ENCODE measurements at regions not wholly inside any gene's neighbourhood (a gene's known extent, or its start where the extent isn't known, plus 50 kb on each side); places are given as distances from the start of the nearest gene placed in this dataset.

DNA sequence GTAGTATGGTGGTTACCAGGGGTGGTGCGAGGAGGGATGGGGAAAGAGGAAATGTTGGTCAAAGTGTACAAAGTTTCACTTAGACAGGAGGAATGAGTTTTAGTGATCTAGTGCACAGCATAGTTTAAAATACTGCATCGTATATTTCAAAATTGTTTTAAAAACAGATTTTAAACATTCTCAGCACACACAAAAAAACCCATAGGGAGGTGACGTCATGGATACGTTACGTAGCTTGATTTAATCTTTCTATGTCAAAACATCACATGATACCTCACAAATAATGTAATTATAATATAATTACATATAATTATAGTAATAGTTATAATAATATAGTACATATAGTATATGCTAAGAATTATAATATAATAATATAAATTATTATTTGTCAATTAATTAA lies 614.2 kb downstream of the TMEM114 start:
- Histone ChIP-seq H3K79me2 (no peaks in the 10 kb centered on the region), H3K4me3 (no peak overlapping the region), H3K36me3 (replicated peaks; ENCODE audit: insufficient read depth, low read depth) (no peaks in the 10 kb centered on the region), H3K9me2 (replicated peaks; ENCODE audit: insufficient read depth) (no peaks in the 10 kb centered on the region), H3K27ac (no peak overlapping the region), H3K9me3 (ENCODE audit: low read depth) (no peaks in the 10 kb centered on the region), H3K4me2 (no peak overlapping the region), H4K20me1 (ENCODE audit: insufficient read depth, poor library complexity, severe bottlenecking) (no peaks in the 10 kb centered on the region), H3K4me1 (ENCODE audit: insufficient read depth) (no peaks in the 10 kb centered on the region), H2AFZ (no peak overlapping the region), H3K27me3 (no peaks in the 10 kb centered on the region)
- DNase-seq (ENCODE audit: low spot score), result no peak
- TF ChIP-seq, protein P1, sequence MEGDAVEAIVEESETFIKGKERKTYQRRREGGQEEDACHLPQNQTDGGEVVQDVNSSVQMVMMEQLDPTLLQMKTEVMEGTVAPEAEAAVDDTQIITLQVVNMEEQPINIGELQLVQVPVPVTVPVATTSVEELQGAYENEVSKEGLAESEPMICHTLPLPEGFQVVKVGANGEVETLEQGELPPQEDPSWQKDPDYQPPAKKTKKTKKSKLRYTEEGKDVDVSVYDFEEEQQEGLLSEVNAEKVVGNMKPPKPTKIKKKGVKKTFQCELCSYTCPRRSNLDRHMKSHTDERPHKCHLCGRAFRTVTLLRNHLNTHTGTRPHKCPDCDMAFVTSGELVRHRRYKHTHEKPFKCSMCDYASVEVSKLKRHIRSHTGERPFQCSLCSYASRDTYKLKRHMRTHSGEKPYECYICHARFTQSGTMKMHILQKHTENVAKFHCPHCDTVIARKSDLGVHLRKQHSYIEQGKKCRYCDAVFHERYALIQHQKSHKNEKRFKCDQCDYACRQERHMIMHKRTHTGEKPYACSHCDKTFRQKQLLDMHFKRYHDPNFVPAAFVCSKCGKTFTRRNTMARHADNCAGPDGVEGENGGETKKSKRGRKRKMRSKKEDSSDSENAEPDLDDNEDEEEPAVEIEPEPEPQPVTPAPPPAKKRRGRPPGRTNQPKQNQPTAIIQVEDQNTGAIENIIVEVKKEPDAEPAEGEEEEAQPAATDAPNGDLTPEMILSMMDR (IDR thresholded peaks at IDR 0.05; ENCODE audit: poor library complexity), result no peak
- no peak for TF ChIP-seq EZH2phosphoT487 (IDR thresholded peaks at IDR 0.05; ENCODE audit: low read depth, severe bottlenecking, unreplicated experiment)
- TF ChIP-seq EZH2 (IDR thresholded peaks at IDR 0.05; ENCODE audit: borderline replicate concordance), result no peak
- WGBS (ENCODE audit: low lambda C conversion rate, missing lambda C conversion rate), result 95% methylated on average over 5 of the region's 5 CpGs

GRCh38 chr16:7967996-7968509 lies 622.3 kb downstream of the TMEM114 start:
- no peaks in the 10 kb centered on the region for H3K9me2 ChIP-seq (replicated peaks; ENCODE audit: insufficient read depth)
- H3K4me3 ChIP-seq, result no peak overlapping the region
- H3K27me3 ChIP-seq, result no peaks in the 10 kb centered on the region
- H3K4me1 ChIP-seq (ENCODE audit: insufficient read depth), result no peaks in the 10 kb centered on the region
- H3K4me2 ChIP-seq, result no peak overlapping the region
- H2AFZ ChIP-seq, result no peak overlapping the region
- 79% methylated on average over 4 of the region's 4 CpGs for WGBS (ENCODE audit: low lambda C conversion rate, missing lambda C conversion rate)
- H3K27ac ChIP-seq, result no peak overlapping the region
- no peak for DNase-seq (ENCODE audit: low spot score)
- no peaks in the 10 kb centered on the region for H3K79me2 ChIP-seq
- H4K20me1 ChIP-seq (ENCODE audit: insufficient read depth, poor library complexity, severe bottlenecking), result no peaks in the 10 kb centered on the region
- no peaks in the 10 kb centered on the region for H3K36me3 ChIP-seq (replicated peaks; ENCODE audit: insufficient read depth, low read depth)
- no peaks in the 10 kb centered on the region for H3K9me3 ChIP-seq (ENCODE audit: low read depth)
- no peak for TF ChIP-seq EZH2 (IDR thresholded peaks at IDR 0.05; ENCODE audit: borderline replicate concordance)
- no peak for TF ChIP-seq EZH2phosphoT487 (IDR thresholded peaks at IDR 0.05; ENCODE audit: low read depth, severe bottlenecking, unreplicated experiment)

DNA sequence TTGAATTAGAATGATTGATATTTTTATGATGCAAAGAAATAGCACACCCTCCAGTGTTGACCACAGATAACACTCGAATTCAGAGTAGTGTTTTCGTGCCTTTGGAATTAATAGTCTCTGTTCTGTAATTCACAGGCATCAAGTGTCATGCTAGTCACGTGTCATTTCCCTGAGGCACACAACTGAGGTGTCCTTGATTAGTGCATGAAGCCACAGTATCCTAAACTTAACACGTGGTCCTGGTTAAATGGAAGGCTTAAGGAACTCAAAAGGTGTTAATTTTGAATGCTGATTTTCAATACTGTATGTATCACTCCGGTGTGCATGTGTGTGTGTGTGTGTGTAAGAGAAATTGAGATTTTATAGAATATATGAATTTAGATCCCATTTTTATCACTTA lies 625.6 kb downstream of the TMEM114 start:
- no peaks in the 10 kb centered on the region for H4K20me1 ChIP-seq (ENCODE audit: insufficient read depth, poor library complexity, severe bottlenecking)
- no peak for TF ChIP-seq EZH2 (IDR thresholded peaks at IDR 0.05; ENCODE audit: borderline replicate concordance)
- TF ChIP-seq EZH2phosphoT487 (IDR thresholded peaks at IDR 0.05; ENCODE audit: low read depth, severe bottlenecking, unreplicated experiment), result no peak
- TF ChIP-seq, protein P1 (IDR thresholded peaks at IDR 0.05; ENCODE audit: poor library complexity), result no peak

GRCh38 chr16:7964167-7964566 lies 626.1 kb downstream of the TMEM114 start:
- no peak overlapping the region for H3K4me3 ChIP-seq
- H2AFZ ChIP-seq, result no peak overlapping the region
- WGBS (ENCODE audit: low lambda C conversion rate, missing lambda C conversion rate), result 48% methylated on average over 6 of the region's 6 CpGs
- no peak for DNase-seq (ENCODE audit: low spot score)
- no peaks in the 10 kb centered on the region for H3K4me1 ChIP-seq (ENCODE audit: insufficient read depth)
- no peak for TF ChIP-seq EZH2phosphoT487 (IDR thresholded peaks at IDR 0.05; ENCODE audit: low read depth, severe bottlenecking, unreplicated experiment)
- no peak for TF ChIP-seq EZH2 (IDR thresholded peaks at IDR 0.05; ENCODE audit: borderline replicate concordance)
- TF ChIP-seq, protein P1 (IDR thresholded peaks at IDR 0.05; ENCODE audit: poor library complexity), result no peak
- no peaks in the 10 kb centered on the region for H3K27me3 ChIP-seq
- no peaks in the 10 kb centered on the region for H3K9me2 ChIP-seq (replicated peaks; ENCODE audit: insufficient read depth)
- H3K79me2 ChIP-seq, result no peaks in the 10 kb centered on the region
- H3K36me3 ChIP-seq (replicated peaks; ENCODE audit: insufficient read depth, low read depth), result no peaks in the 10 kb centered on the region
- no peaks in the 10 kb centered on the region for H3K9me3 ChIP-seq (ENCODE audit: low read depth)
- no peak overlapping the region for H3K4me2 ChIP-seq
- no peak overlapping the region for H3K27ac ChIP-seq
- no peaks in the 10 kb centered on the region for H4K20me1 ChIP-seq (ENCODE audit: insufficient read depth, poor library complexity, severe bottlenecking)

More for the DNA sequence above, 625.6 kb downstream of the TMEM114 start:
- Histone ChIP-seq H3K27me3 (no peaks in the 10 kb centered on the region), H3K79me2 (no peaks in the 10 kb centered on the region), H2AFZ (no peak overlapping the region), H3K9me2 (replicated peaks; ENCODE audit: insufficient read depth) (no peaks in the 10 kb centered on the region), H3K36me3 (replicated peaks; ENCODE audit: insufficient read depth, low read depth) (no peaks in the 10 kb centered on the region), H3K4me1 (ENCODE audit: insufficient read depth) (no peaks in the 10 kb centered on the region), H3K4me3 (no peak overlapping the region), H3K27ac (no peak overlapping the region), H3K9me3 (ENCODE audit: low read depth) (no peaks in the 10 kb centered on the region), H3K4me2 (no peak overlapping the region)
- no peak for DNase-seq (ENCODE audit: low spot score)
- 59% methylated on average over 5 of the region's 5 CpGs for WGBS (ENCODE audit: low lambda C conversion rate, missing lambda C conversion rate)
